Fibroblast of skin of left quadriceps (primary cell): ENCODE measurements at regions not wholly inside any gene's neighbourhood (a gene's known extent, or its start where the extent isn't known, plus 50 kb on each side); places are given as distances from the start of the nearest gene placed in this dataset.
A peak's percentile ranks its signal among the peaks of the same experiment; 100 is the strongest.

Experiments used
- DNase-seq, 2 experiments: peaks; one replicate each; pipeline ENCODE4 v3.0.0-alpha.2; 2013; ENCODE audit warnings: low read depth in 2 of 2

DNA sequence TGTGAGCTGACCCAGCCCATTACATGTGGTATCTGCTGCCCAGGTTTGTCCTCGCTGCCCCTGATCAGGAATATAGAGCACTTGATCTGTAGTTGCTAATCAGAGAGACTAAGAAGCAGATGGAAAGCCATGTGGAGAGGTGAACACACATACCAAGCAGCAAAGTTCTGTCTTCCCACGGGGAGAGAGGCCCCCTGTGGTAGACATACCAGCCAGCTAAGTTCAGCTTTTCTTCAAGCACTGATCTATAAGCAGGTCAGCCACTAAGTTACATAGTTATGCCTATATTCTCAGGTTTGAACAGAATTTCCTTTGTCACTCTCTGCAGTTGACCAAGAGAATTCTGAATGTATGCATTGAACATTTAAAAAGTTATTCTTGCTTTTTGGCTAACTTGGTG lies 76.4 kb downstream of the DDX3Y start:
- no peak for DNase-seq

- DNase-seq = no peak
These were observed 77.7 kb downstream of the DDX3Y start for GRCh38 chrY:12982249-12982829.

DNA sequence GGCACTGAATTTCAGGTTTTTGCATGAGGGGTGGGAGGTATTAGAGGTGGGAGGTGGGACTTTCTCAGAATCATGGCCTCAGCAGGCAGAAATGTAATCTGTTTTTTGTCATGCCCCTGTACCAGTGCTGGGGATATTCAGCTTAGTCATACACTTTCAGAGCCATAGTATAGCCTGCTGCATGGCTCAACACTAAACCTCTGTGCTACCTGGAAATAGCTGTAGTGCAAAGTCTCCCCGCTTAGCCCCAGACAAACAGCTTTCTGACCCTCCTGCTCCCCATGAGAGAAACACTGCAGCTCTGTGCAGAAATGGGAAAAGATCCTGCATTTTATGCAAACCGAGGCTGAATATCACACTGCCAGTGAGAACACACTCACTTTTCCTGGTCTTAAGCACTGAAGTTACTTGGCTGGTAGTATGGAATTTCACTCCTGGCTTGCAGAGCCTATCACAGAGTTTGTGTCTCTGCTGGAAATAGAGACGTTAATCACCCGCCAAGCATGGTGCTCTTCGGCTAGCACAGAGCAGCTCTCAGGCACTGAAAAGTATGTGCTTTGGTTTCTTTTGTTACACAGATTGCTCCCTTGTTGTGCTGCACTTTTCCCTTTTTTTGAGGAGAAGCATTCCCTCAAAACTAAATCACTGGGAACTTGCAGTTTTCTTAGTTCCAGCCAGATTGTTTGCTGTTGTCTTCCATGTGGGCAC lies 80.1 kb downstream of the DDX3Y start:
- no peak for DNase-seq

DNA sequence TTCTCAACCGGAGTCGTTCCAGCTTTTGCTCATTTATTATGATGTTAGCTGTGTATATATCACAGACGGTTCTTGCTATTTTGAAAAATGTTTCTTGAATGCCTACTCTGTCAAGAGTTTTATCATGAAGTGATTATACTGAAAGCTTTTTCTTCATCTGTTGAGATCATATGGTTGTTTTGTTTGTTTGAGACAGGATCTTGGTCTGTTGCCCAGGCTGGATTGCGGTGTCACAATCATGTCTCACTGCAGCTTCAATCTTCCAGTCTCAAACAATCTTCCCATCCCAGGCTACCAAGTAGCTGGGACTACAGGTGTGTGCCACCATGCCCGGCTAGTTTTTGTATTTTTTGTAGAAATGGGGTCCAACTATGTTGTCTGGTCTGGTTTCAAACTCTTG lies 112.8 kb downstream of the DDX3Y start:
- DNase-seq = peak; percentile 18 to 20

- DNase-seq = peak; percentile 52 to 70
These were observed 114.8 kb downstream of the DDX3Y start for GRCh38 chrY:13019486-13019885.

DNA sequence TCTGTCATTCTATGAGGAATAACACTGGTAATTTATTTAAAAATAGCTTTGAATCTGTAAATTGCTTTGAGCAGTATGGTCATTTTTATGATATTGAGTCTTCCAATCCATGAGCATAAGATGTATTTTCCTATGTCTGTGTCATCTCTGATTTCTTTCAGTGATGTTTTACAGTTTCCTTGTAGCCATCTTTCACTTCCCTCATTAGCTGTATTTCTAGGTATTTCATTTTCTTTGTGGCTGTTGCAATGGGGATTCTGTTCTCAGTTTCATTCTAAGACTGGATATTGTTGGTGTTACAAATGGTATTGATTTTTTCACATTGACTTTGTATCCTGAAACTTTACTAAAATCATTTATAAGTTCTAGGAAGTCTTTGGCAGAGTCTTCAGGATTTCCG lies 116.2 kb downstream of the DDX3Y start:
- DNase-seq = no peak

DNA sequence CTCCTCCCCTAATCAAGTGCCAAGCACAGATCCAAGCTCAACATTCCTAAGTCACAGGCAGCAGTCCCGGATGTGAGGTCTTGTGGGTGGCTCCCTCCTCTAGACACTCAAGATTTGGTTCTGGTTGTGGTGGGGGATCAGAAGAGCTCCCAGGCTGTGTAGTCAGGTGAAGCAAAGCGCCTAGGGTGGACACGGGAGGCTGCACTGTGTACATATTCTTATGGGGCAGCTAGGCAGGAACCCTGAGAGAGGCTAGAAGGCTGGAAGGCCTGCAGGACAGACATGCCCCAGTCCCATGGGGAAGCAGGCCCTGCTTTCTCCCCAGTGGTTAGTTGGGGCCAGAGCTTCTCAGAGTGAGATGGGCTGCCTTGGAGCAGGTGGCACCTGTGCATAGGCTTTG lies 118.9 kb downstream of the DDX3Y start:
- DNase-seq = no peak

GRCh38 chrY:13024447-13024846 lies 119.8 kb downstream of the DDX3Y start:
- DNase-seq = no peak

- DNase-seq = no peak
These were observed 122.2 kb downstream of the DDX3Y start for GRCh38 chrY:13026906-13027305.

- no peak for DNase-seq
These were observed 135.6 kb downstream of the DDX3Y start for GRCh38 chrY:13040232-13040631.

DNA sequence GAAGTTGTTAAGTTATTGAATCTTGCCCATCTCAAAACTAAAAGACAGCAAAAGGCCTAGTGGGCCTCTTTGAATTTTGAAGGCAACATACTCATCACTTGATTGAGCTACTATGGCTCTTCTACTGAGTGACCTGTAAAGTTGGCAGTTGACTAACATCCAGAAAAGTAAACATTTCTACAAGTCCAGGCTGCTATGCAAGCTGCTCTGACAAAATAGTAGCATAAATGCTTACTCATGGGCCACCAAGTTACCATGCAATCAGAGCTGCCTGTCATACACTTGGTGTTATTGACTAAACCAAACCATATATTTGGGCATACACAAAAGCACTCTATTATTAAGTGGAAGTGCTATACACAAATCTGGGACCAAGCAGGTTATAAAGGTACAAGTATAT lies 148.8 kb downstream of the DDX3Y start:
- DNase-seq = no peak

- no peak for DNase-seq
These were observed 161.7 kb downstream of the DDX3Y start for GRCh38 chrY:13066372-13066771.

GRCh38 chrY:13068696-13069095 lies 164.0 kb downstream of the DDX3Y start:
- no peak for DNase-seq

DNA sequence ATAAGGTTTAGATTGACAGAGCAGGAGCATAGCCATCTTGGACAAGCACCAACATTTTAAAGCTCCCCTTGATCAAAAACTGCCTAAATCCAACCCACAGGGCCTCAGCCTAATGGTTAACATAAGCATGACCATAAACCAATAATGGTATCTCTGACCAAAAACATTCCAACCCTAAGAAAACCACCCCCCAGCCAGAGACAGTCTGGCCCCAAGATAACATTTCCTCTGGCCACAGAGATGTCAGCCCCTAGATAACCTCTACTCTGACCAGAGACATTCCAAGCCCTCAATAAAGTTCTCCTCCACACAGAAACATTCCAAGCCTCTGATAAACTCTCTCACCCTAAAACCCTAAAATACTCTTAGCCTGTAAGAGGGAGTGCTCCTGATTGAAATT lies 164.4 kb downstream of the DDX3Y start:
- no peak for DNase-seq

GRCh38 chrY:13082748-13083147 lies 178.1 kb downstream of the DDX3Y start:
- no peak for DNase-seq

DNA sequence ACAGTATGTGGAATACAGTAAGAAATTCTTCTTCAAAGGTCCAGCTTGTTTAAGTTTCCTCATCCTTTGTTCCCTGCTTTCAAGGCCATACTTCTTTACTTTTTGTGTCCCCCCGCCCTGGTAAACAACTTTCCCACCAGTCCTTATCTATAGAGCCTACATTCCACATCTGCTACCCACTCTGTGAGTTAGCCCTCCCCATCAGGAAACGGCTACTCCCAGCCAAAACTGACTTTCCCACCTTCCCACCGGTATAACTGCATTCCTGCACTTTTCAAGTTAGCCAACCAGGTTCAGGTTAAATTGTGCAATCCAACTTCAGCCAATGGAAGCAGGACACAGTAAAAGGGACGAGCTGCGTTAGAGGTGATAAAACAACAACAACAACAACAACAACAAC lies 186.9 kb downstream of the DDX3Y start:
- no peak for DNase-seq

DNA sequence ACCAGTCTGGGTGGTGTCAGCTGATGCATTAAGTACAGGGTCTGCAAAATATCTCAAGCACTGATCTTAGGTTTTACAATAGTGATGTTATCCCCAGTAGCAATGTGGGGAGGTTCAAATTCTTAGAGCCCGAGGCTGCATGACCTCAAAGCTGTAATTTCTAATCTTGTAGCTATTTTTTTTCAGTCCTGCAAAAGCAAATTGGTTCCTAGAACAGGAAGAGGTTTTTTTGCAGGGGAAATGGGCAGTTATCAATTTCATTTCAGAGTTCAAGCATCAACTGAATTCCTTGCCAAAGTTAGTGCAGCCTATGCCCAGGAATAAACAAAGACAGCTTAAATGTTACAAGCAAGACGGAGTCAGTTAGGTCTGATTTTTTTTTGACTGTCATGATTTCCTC lies 188.3 kb downstream of the DDX3Y start:
- DNase-seq = no peak

- no peak for DNase-seq
These were observed 188.8 kb downstream of the DDX3Y start for GRCh38 chrY:13093461-13093860.

GRCh38 chrY:13094411-13094810 lies 189.7 kb downstream of the DDX3Y start:
- DNase-seq = no peak

DNA sequence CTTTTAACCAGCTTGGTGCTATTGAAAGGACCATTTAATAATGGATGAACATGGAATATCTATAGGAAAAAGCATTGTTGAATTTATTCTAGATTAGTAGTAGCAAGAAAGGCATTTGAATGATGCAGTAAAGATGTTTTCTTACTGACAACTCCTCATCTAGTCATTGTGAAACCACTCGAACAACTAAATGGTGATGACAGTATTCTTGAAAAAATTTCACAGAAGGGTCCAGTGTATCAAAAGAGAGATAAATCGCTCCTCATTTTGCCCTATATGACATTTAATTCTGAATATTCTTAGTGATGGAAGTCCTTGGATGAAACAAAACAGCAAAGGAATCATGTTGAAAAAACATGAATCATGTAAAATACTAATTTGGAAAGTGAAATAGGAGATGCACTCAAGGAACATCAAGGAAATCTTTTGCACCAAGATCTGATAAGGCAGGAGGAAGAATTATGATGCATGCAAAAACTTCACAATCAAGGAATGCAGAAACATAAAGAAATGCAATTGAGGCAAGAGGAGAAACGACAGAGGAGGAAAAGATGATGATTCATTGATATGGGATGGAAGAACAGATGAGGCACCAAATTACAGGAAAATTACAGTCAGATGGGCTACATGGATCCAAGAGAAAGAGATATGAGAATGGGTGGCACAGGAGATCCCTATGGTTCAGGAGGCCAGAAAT lies 190.4 kb downstream of the DDX3Y start:
- peak; percentile 34 to 36 for DNase-seq

DNA sequence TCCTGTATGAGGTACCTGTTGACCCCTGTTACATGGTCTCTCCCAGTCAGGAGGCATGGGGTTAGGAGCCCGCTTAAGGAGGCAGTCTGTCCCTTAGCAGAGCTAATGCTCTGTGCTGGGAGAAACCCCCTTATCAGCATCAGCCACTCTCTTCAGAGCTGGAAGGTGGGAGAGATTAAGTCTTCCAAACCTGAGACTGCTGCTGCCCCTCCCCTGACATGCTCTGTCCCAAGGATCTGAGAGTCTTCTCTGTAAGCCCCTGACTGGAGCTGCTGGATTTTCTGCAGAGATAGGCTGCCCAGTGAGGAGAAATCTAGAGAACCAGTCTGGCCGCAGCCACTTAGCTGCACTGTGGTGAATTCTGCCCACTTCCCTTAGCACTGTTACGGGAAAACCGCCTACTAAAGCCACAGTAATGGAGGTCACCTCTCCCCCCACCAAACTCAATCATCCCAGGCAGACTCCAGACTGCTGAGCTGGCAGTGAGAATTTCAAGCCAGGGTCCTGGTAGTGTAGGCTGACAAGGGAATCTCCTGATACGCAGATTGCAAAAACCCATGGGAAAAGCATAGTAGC lies 222.3 kb downstream of the DDX3Y start:
- DNase-seq = no peak

DNA sequence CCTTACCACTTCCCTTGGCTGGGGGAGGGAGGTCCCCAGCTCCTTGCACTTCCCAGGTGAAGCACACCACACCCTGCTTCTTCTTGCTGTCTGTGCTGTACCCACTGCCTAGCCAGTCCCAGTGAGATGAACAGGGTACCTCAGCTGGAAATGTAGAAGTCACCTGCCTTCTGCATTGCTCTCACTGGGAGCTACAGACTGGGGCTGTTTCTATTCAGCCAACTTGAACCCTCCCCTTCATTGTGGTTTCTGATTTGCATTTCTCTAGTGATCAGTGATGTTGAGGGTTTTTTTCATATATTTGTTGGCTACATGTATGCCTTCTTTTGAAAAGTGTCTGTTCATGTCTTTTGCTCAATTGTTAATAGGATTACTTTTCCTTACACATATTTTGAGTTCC lies 222.8 kb downstream of the DDX3Y start:
- no peak for DNase-seq

DNA sequence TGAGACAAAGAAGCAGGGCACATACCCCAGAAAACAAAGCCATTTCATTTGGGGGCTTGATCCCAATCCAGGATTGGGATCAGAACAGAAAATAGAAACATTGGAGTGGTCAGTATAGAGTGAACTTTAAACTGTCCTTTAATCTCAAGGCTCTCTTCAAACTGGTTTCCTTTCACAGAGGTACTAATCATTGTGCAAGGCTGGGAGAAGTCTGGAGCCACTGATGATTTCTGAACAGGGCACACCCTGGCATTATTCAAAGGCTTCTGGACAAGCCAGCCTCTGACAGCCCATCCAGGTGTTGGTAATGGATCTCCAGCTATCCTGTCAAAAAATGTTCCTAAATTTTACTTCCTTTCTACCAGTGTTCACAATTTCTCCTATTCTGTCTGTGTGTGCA lies 244.5 kb downstream of the DDX3Y start:
- DNase-seq = no peak
